Activated naive CD8-positive, alpha-beta T cell treated with anti-CD3 and anti-CD28 coated beads, Interleukin-2, amount 10 ng/mL, durations not matched to agents 7 days and 5 days (primary cell): ENCODE measurements at regions not wholly inside any gene's neighbourhood (a gene's known extent, or its start where the extent isn't known, plus 50 kb on each side); places are given as distances from the start of the nearest gene placed in this dataset.
A peak's percentile ranks its signal among the peaks of the same experiment; 100 is the strongest.

ENCODE experiments used
- ATAC-seq: fragments of 150-1000 bp; cut with Tn5 transposase; one replicate; pipeline ENCODE4 v1.10.0; 2021; ENCODE audit warnings: low read depth, moderate library complexity
- POLR2A ChIA-PET: fragments of 350-600 bp; sonication (Branson Sonifier 250); formaldehyde crosslinking; loops from one replicate; lab custom pipeline; 2021; ENCODE audit warnings: antibody characterized with exemption; lab: Charles Lee
- DNase-seq: peaks from one replicate; pipeline ENCODE4 v3.0.0; 2021
- H3K27ac Mint-ChIP-seq: one replicate; pipeline ENCODE4 v1.8.0; 2022; ENCODE audit warnings: mild to moderate bottlenecking, mixed read lengths
- H3K27me3 Mint-ChIP-seq: one replicate; pipeline ENCODE4 v1.8.0; 2022; ENCODE audit warnings: mild to moderate bottlenecking, moderate library complexity, mixed read lengths
- H3K36me3 Mint-ChIP-seq: one replicate; pipeline ENCODE4 v1.8.0; 2021; ENCODE audit warnings: mild to moderate bottlenecking, mixed read lengths
- H3K4me1 Mint-ChIP-seq: one replicate; pipeline ENCODE4 v1.8.0; 2021; ENCODE audit warnings: mixed read lengths
- H3K4me3 Mint-ChIP-seq: one replicate; pipeline ENCODE4 v1.8.0; 2022; ENCODE audit warnings: mild to moderate bottlenecking, moderate library complexity, mixed read lengths
- H3K9me3 Mint-ChIP-seq: one replicate; pipeline ENCODE4 v1.8.0; 2021; ENCODE audit warnings: mixed read lengths

DNA sequence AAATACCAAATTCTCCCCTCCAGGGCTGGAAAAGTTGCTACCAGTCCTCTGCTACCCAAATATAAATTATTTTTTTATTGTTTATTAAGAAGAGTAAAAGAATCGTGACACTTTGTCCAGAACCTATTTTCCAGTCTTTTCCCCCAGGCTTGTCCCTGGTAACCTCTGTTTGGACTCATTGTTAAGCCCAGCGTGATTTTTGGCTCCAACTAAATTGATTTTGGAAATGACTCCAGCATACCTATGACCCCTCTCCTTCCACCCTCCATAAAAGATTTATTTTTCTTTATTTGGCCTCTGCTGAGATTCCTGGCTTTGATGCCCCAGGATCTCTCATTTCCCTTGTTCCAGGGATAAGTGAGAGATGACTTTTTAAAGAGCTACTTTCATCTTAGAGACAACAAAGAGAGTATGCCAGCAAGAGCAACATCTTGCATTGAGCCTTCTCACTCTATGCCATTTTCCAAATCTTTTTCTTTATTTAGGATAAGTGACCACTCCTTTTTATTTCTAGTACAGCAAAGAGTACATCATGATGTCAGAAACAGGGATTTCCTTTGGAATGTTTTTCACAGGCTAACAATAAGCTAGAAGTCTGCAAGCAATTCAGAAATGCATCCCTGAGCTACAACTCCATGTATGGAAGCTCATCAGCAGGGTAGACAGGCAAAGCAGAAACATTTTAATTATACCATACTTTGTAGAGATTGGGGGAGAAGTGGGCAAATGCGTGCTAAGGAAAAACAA, 75.8 kb downstream of the DAD1 start:
- H3K36me3 Mint-ChIP-seq: peaks cover 88% of the 10 kb centered on the region
- peak overlapping the region; percentile 91 for H3K4me3 Mint-ChIP-seq
- no peak for DNase-seq
- H3K27me3 Mint-ChIP-seq: no peaks in the 10 kb centered on the region
- peaks cover 69% of the 10 kb centered on the region for H3K4me1 Mint-ChIP-seq
- POLR2A ChIA-PET: interaction anchor here (0.6 to 32.0 kb wide), 13 partner anchors 9 to 857 kb away, joined by 3 to 652 read pairs (median 8); no protein-coding TSS in a partner anchor
- no peak for ATAC-seq
- H3K27ac Mint-ChIP-seq: peak overlapping the region; percentile 96
- H3K9me3 Mint-ChIP-seq: no peaks in the 10 kb centered on the region

DNA sequence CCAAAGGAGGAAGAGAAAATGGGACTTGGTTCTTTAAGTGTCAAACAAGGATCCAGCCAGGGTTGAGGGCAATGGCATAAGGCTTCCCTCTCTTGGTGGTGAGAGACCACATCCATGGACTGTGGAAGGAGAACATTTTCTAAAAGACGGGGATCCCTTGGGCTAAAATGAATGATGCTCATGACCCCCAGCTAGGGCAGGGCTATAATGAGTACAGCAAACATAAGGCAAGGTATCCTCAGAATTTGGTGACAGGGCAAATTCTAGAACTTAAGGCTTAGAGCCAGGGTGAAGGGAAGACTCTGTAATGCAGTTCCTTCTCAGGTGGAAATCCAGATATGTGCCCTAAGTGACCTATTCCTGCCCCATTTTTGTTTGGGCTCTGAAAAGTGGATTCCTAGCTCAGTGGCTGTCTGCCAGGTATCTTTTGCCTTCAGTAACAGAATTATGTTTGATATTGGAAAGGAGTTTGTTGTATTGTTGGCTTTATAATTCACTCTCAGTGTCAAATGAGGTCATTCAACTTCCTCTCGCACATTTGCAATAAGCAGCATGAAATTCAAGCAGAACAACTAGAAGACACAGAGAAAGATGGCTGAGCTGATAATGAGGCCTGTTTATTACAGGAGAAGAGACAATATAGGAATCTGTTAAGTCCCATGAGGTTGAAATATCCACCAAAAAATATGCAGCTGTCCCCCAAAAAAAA, 76.8 kb downstream of the DAD1 start:
- Mint-ChIP-seq H3K9me3 (no peaks in the 10 kb centered on the region), H3K4me1 (peaks cover 64% of the 10 kb centered on the region), H3K36me3 (peaks cover 87% of the 10 kb centered on the region), H3K27me3 (no peaks in the 10 kb centered on the region), H3K27ac (peak overlapping the region; percentile 96), H3K4me3 (peak overlapping the region; percentile 91)
- ATAC-seq (no peak), DNase-seq (no peak)
- POLR2A ChIA-PET: interaction anchor here (0.9 to 32.0 kb wide), 10 partner anchors 6 to 58 kb away, joined by 3 to 652 read pairs (median 22); no protein-coding TSS in a partner anchor

DNA sequence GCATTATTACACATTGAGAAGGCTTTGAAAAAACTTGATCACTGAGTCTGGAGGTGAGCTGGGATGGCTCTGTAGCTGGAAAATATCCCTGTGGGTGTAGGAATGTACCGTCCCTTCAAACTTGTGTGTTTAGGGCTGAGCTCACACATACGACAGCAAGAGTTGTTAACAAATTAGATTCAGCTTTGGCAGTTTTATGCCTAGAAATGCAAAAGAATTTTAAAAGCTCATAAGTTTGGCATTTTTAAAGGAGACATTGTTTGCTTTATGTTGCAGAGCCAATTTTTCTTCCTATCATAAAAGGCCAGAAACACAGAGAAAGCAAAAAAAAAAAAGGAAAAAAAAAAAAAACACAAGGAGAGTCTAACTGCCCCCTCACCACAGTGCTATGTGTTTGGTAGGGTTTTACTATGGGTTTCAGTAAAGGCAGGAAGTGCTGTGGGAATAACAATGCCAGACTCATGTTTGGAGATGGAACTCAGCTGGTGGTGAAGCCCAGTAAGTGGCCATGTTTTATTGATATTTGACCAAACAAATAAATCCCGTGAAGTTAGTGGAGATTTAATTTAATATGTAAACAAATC, 78.4 kb downstream of the DAD1 start:
- peaks cover 88% of the 10 kb centered on the region for H3K36me3 Mint-ChIP-seq
- DNase-seq (no peak), ATAC-seq (no peak)
- POLR2A ChIA-PET: interaction anchor here (0.6 to 32.0 kb wide), 19 partner anchors 8 to 1049 kb away, joined by 3 to 652 read pairs (median 5); no protein-coding TSS in a partner anchor
- H3K27me3 Mint-ChIP-seq: no peaks in the 10 kb centered on the region
- peaks cover 66% of the 10 kb centered on the region for H3K4me1 Mint-ChIP-seq
- H3K4me3 Mint-ChIP-seq: peak overlapping the region; percentile 91
- no peaks in the 10 kb centered on the region for H3K9me3 Mint-ChIP-seq
- peak overlapping the region; percentile 96 for H3K27ac Mint-ChIP-seq

- Mint-ChIP-seq H3K36me3 (peaks cover 85% of the 10 kb centered on the region), H3K27ac (peak overlapping the region; percentile 96), H3K4me1 (peaks cover 60% of the 10 kb centered on the region), H3K27me3 (no peaks in the 10 kb centered on the region), H3K9me3 (no peaks in the 10 kb centered on the region), H3K4me3 (peak overlapping the region; percentile 91)
- DNase-seq (no peak), ATAC-seq (peak; percentile 16)
- POLR2A ChIA-PET: interaction anchor here (0.7 to 32.0 kb wide), 20 partner anchors 9 to 1012 kb away, joined by 3 to 652 read pairs (median 5); no protein-coding TSS in a partner anchor
Measured at GRCh38 chr14:22509751-22510300, 79.2 kb downstream of the DAD1 start.

DNA sequence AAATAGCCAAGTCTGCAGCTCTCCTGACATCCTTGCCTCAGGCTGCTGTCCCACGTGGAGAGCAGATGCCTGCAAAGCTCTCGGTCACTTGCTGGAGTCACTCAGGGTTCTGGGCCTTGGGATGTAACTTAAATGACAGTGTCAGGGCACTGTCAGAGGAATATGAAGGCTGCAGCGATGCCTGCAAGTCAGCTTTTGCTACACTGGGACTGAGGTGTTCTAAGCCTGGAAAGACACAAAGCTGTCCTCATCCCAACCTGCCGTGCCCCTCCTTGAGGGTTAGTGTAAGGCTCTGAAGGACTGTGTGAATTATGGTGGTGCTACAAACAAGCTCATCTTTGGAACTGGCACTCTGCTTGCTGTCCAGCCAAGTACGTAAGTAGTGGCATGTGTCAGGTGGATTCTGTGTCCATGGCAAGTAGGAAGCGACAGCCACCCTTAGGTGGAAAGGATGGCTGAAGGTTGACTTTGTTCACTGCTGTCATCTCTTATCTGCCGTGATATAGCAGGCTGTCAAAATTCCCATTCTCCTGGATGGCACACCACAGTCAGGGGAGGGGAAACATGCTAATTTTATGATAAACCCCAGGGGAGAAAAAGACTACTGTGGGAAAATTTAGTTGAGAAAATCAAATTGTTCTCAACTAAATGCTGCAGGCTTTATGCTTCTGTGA, 79.9 kb downstream of the DAD1 start:
- H3K27ac Mint-ChIP-seq: peak overlapping the region; percentile 96
- POLR2A ChIA-PET: interaction anchor here (0.7 to 32.0 kb wide), 20 partner anchors 8 to 657 kb away, joined by 3 to 652 read pairs (median 5); no protein-coding TSS in a partner anchor
- H3K36me3 Mint-ChIP-seq: peaks cover 82% of the 10 kb centered on the region
- H3K4me1 Mint-ChIP-seq: peaks cover 60% of the 10 kb centered on the region
- H3K4me3 Mint-ChIP-seq: peak overlapping the region; percentile 91
- no peak for DNase-seq
- no peak for ATAC-seq
- no peaks in the 10 kb centered on the region for H3K27me3 Mint-ChIP-seq
- H3K9me3 Mint-ChIP-seq: no peaks in the 10 kb centered on the region

DNA sequence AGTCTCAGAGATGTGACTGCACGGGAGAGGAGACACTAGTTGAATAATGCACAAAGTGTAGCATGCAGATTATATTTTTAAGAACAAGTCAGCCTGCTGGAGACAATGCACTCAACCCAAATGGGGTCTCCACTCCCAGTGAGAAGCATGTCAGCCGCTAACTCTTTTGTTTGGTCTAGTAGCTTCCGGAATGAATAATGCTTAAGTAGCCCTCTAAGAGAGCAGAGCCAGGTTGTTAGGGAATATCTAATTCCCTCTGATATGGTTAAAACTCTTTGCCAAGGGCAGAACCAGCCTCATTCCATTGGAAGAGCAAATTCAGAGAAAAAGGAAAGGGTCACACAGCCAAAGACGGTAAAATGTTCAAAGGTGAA, 80.4 kb downstream of the DAD1 start:
- peak overlapping the region; percentile 96 for H3K27ac Mint-ChIP-seq
- ATAC-seq: no peak
- peaks cover 59% of the 10 kb centered on the region for H3K4me1 Mint-ChIP-seq
- H3K36me3 Mint-ChIP-seq: peaks cover 82% of the 10 kb centered on the region
- peak overlapping the region; percentile 91 for H3K4me3 Mint-ChIP-seq
- POLR2A ChIA-PET: interaction anchor here (0.5 to 32.0 kb wide), 17 partner anchors 8 to 656 kb away, joined by 3 to 652 read pairs (median 5); no protein-coding TSS in a partner anchor
- H3K9me3 Mint-ChIP-seq: no peaks in the 10 kb centered on the region
- H3K27me3 Mint-ChIP-seq: no peaks in the 10 kb centered on the region
- no peak for DNase-seq

DNA sequence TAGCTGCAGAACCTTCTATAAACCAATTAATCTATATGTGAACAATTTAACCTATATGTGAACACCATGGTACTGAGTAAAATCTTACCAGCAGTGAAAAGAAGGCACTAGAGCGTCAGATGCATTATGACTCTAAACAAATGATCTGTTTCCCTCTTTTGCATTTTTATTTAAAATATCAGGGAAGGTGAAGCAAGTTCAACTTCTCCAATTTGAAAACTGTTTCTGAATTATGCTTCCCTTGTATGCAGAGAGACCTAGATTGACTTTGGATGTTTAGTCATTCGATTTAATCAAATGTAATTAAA, 80.9 kb downstream of the DAD1 start:
- no peaks in the 10 kb centered on the region for H3K9me3 Mint-ChIP-seq
- H3K4me3 Mint-ChIP-seq: peak overlapping the region; percentile 91
- H3K27me3 Mint-ChIP-seq: no peaks in the 10 kb centered on the region
- POLR2A ChIA-PET: interaction anchor here (0.5 to 32.0 kb wide), 15 partner anchors 10 to 643 kb away, joined by 3 to 652 read pairs (median 5); no protein-coding TSS in a partner anchor
- H3K36me3 Mint-ChIP-seq: peaks cover 83% of the 10 kb centered on the region
- peaks cover 56% of the 10 kb centered on the region for H3K4me1 Mint-ChIP-seq
- DNase-seq (no peak), ATAC-seq (no peak)
- peak overlapping the region; percentile 96 for H3K27ac Mint-ChIP-seq

DNA sequence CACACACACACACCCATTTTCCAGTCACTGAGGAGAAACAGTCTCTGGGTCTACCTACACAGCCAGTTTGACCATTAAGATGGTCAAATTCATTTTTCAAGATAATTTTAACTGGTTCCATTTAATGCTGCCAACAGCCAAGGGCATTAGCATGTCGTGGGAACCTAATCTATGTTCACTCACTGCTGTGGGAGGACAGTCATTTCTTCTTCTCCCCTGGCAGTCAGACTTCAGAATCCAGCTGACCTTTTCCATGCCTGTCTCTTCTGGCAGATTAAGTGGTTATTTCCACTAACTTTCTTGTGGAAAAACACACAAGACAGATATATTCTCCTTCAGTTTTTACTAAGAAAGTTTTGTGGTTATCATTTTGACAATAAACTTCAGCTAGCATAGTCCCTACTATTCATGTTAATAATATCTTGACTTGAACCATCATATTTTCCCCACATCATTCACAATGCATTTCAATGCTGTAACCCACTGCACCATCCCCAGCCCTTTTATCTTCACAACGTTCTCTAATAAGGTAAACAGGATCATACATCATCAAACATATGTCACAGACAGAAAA, 82.2 kb downstream of the DAD1 start:
- POLR2A ChIA-PET: interaction anchor here (0.6 to 32.0 kb wide), 19 partner anchors 8 to 546 kb away, joined by 3 to 652 read pairs (median 5); partner anchors contain the start of gene DAD1
- Mint-ChIP-seq H3K4me3 (peak overlapping the region; percentile 91), H3K9me3 (no peaks in the 10 kb centered on the region), H3K36me3 (peaks cover 86% of the 10 kb centered on the region), H3K4me1 (peaks cover 52% of the 10 kb centered on the region), H3K27ac (peak overlapping the region; percentile 96), H3K27me3 (no peaks in the 10 kb centered on the region)
- ATAC-seq (peak; percentile 9), DNase-seq (no peak)

- peaks cover 86% of the 10 kb centered on the region for H3K36me3 Mint-ChIP-seq
Measured at GRCh38 chr14:22506378-22506710, 82.7 kb downstream of the DAD1 start.

DNA sequence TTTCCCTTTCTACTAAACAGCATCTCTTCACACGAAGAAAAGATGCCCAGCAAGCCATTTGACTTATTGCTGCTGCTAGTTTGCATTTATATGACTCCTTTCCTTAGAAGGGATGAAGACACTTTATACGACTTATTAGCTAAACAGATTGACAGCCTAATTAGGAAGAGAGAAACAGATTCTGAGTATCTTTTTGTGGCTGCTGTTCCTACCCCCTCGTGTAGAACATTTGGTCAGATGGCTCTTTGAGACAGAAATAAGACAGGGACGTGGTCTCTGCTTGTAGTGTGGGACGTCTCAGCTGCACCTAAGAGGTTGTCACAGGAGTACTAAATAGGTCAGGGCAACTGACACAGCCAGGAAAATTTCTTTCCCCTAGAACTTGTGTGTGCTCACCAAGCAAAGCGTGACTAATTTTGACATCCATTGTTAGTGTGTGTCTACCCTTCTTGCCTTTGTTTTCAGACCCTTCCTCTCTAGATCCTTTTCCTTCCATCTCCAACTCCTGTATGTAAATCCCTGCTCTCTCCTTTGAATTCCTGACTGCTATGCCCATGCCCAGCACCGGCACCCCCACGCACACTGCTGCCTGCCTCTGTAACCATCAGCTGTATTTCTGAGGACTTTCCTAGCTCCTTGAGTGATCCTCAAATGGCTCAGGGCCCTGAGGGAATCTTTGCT, 83.2 kb downstream of the DAD1 start:
- Mint-ChIP-seq H3K36me3 (peaks cover 85% of the 10 kb centered on the region), H3K9me3 (no peaks in the 10 kb centered on the region), H3K4me3 (peak overlapping the region; percentile 91), H3K4me1 (peaks cover 44% of the 10 kb centered on the region), H3K27ac (peak overlapping the region; percentile 96), H3K27me3 (no peaks in the 10 kb centered on the region)
- peak; percentile 24 for ATAC-seq
- DNase-seq: no peak
- POLR2A ChIA-PET: interaction anchor here (0.6 to 32.0 kb wide), 16 partner anchors 10 to 585 kb away, joined by 3 to 652 read pairs (median 4); partner anchors contain the start of gene DAD1

More at GRCh38 chr14:22506378-22506710, 82.7 kb downstream of the DAD1 start:
- no peak for DNase-seq
- Mint-ChIP-seq H3K27ac (peak overlapping the region; percentile 96), H3K4me1 (peaks cover 49% of the 10 kb centered on the region), H3K9me3 (no peaks in the 10 kb centered on the region), H3K4me3 (peak overlapping the region; percentile 91), H3K27me3 (no peaks in the 10 kb centered on the region)
- ATAC-seq: no peak
- POLR2A ChIA-PET: interaction anchor here (0.8 to 32.0 kb wide), 13 partner anchors 9 to 83 kb away, joined by 3 to 652 read pairs (median 6); partner anchors contain the start of gene DAD1

GRCh38 chr14:22505309-22505696, 83.7 kb downstream of the DAD1 start:
- Mint-ChIP-seq H3K4me3 (peak overlapping the region; percentile 91), H3K36me3 (peaks cover 85% of the 10 kb centered on the region), H3K9me3 (no peaks in the 10 kb centered on the region), H3K27ac (peak overlapping the region; percentile 96), H3K4me1 (peaks cover 43% of the 10 kb centered on the region), H3K27me3 (no peaks in the 10 kb centered on the region)
- DNase-seq (no peak), ATAC-seq (no peak)
- POLR2A ChIA-PET: interaction anchor here (0.6 to 32.0 kb wide), 10 partner anchors 9 to 585 kb away, joined by 3 to 652 read pairs (median 5); partner anchors contain the start of gene DAD1
